Fibroblast of lung (primary cell): ENCODE measurements at regions not wholly inside any gene's neighbourhood (a gene's known extent, or its start where the extent isn't known, plus 50 kb on each side); places are given as distances from the start of the nearest gene placed in this dataset.

Source experiments
- DNase-seq, 2 donors: peaks; one replicate each; pipeline versions ENCODE4 v3.0.0 to v3.0.0-alpha.2; 2010; ENCODE audit warnings: low read depth in 2 of 2
- H2AFZ ChIP-seq: 2 replicates; pipeline ENCODE4 v1.5.1; 2012; ENCODE audit warnings: low read length, control low read depth, inconsistent platforms
- H3K27ac ChIP-seq: 2 replicates; pipeline ENCODE4 v1.5.1; 2011; ENCODE audit warnings: low read length, control low read depth; ENCODE audit not compliant: insufficient read depth
- H3K27me3 ChIP-seq: 2 replicates; pipeline ENCODE4 v1.5.1; 2011; ENCODE audit warnings: mild to moderate bottlenecking, low read length; ENCODE audit not compliant: control insufficient read depth, insufficient read depth
- H3K36me3 ChIP-seq: 2 replicates; pipeline ENCODE4 v1.5.1; 2011; ENCODE audit warnings: low read length; ENCODE audit not compliant: control insufficient read depth, insufficient read depth
- H3K4me1 ChIP-seq: 2 replicates; pipeline ENCODE4 v1.5.1; 2011; ENCODE audit warnings: low read length; ENCODE audit not compliant: control insufficient read depth, insufficient read depth; ENCODE audit errors: extremely low read depth
- H3K4me2 ChIP-seq: 2 replicates; pipeline ENCODE4 v1.5.1; 2011; ENCODE audit warnings: low read length, control low read depth; ENCODE audit not compliant: insufficient read depth; ENCODE audit errors: extremely low read depth
- H3K4me3 ChIP-seq, 4 experiments: fragments of 200-600 bp in 1 of 4; sonication (generic) in 1 of 4; replicated peaks in 1 of 4; 2 replicates each; pipeline ENCODE4 v1.5.1; 2011 to 2016; ENCODE audit warnings: low read length in 4 of 4, low read depth in 3 of 4, mild to moderate bottlenecking in 3 of 4, control low read depth in 2 of 4, inconsistent platforms in 1 of 4, mixed read lengths in 1 of 4; ENCODE audit not compliant: insufficient read depth in 1 of 4; ENCODE audit errors: control extremely low read depth in 1 of 4
- H3K79me2 ChIP-seq: 2 replicates; pipeline ENCODE4 v1.5.1; 2012; ENCODE audit warnings: mild to moderate bottlenecking, low read length, inconsistent platforms; ENCODE audit not compliant: control insufficient read depth, insufficient read depth
- H3K9ac ChIP-seq: 2 replicates; pipeline ENCODE4 v1.5.1; 2011; ENCODE audit warnings: mild to moderate bottlenecking, low read length, control low read depth; ENCODE audit not compliant: insufficient read depth
- H3K9me3 ChIP-seq: 2 replicates; pipeline ENCODE4 v1.5.1; 2012; ENCODE audit warnings: low read depth, low read length; ENCODE audit not compliant: control insufficient read depth, insufficient read depth
- H4K20me1 ChIP-seq: 2 replicates; pipeline ENCODE4 v1.5.1; 2011; ENCODE audit warnings: low read length; ENCODE audit not compliant: control insufficient read depth, insufficient read depth; ENCODE audit errors: extremely low read depth
- CTCF ChIP-seq, 2 donors: IDR thresholded peaks in 1 of 2; conservative IDR thresholded peaks in 1 of 2; 1 replicate in 1 of 2; 2 replicates in 1 of 2; pipeline ENCODE4 v1.5.1; 2011 to 2012; ENCODE audit warnings: low read length in 2 of 2, control low read depth in 1 of 2, inconsistent platforms in 1 of 2, low read depth in 1 of 2, mild to moderate bottlenecking in 1 of 2
- EZH2 ChIP-seq: IDR thresholded peaks from 2 replicates; pipeline ENCODE4 v1.5.1; 2012; ENCODE audit warnings: low read length, control low read depth, mild to moderate bottlenecking; ENCODE audit errors: missing control alignments

- no peaks in the 10 kb centered on the region for H3K79me2 ChIP-seq
- H3K27me3 ChIP-seq: no peaks in the 10 kb centered on the region
- H3K4me3 ChIP-seq: no peak overlapping the region
- H2AFZ ChIP-seq: no peak overlapping the region
- H3K9ac ChIP-seq: no peak overlapping the region
- H3K4me2 ChIP-seq: no peak overlapping the region
- no peaks in the 10 kb centered on the region for H3K36me3 ChIP-seq
- H3K9me3 ChIP-seq: no peaks in the 10 kb centered on the region
- no peaks in the 10 kb centered on the region for H4K20me1 ChIP-seq
- no peaks in the 10 kb centered on the region for H3K4me1 ChIP-seq
- no peak for DNase-seq
- H3K27ac ChIP-seq: no peak overlapping the region
- TF ChIP-seq EZH2: no peak
- TF ChIP-seq CTCF (conservative IDR thresholded peaks at IDR 0.05 in 1 of 2, IDR thresholded peaks at IDR 0.05 in 1 of 2; ENCODE audit: low read depth in 1 of 2, low read length in 2 of 2): no peak
Measured at GRCh38 chr6:2440516-2440915, 195.1 kb upstream of the GMDS start.

GRCh38 chr6:2439632-2440031, 194.2 kb upstream of the GMDS start:
- no peak overlapping the region for H3K4me3 ChIP-seq
- no peak for TF ChIP-seq EZH2
- TF ChIP-seq CTCF (conservative IDR thresholded peaks at IDR 0.05 in 1 of 2, IDR thresholded peaks at IDR 0.05 in 1 of 2; ENCODE audit: low read depth in 1 of 2, low read length in 2 of 2): no peak
- no peaks in the 10 kb centered on the region for H3K79me2 ChIP-seq
- H3K4me1 ChIP-seq: no peaks in the 10 kb centered on the region
- H4K20me1 ChIP-seq: no peaks in the 10 kb centered on the region
- DNase-seq: no peak
- H3K9ac ChIP-seq: no peak overlapping the region
- no peaks in the 10 kb centered on the region for H3K36me3 ChIP-seq
- no peak overlapping the region for H3K27ac ChIP-seq
- no peak overlapping the region for H3K4me2 ChIP-seq
- H2AFZ ChIP-seq: no peak overlapping the region
- H3K27me3 ChIP-seq: no peaks in the 10 kb centered on the region
- no peaks in the 10 kb centered on the region for H3K9me3 ChIP-seq

GRCh38 chr6:2439082-2439481, 193.7 kb upstream of the GMDS start:
- H3K27ac ChIP-seq: no peak overlapping the region
- H4K20me1 ChIP-seq: no peaks in the 10 kb centered on the region
- no peak overlapping the region for H3K4me2 ChIP-seq
- H3K27me3 ChIP-seq: no peaks in the 10 kb centered on the region
- H3K4me3 ChIP-seq: no peak overlapping the region
- H3K79me2 ChIP-seq: no peaks in the 10 kb centered on the region
- H3K36me3 ChIP-seq: no peaks in the 10 kb centered on the region
- TF ChIP-seq EZH2 (no peak), CTCF (conservative IDR thresholded peaks at IDR 0.05 in 1 of 2, IDR thresholded peaks at IDR 0.05 in 1 of 2; ENCODE audit: low read depth in 1 of 2, low read length in 2 of 2) (no peak)
- no peak overlapping the region for H3K9ac ChIP-seq
- DNase-seq: no peak
- no peaks in the 10 kb centered on the region for H3K9me3 ChIP-seq
- no peak overlapping the region for H2AFZ ChIP-seq
- H3K4me1 ChIP-seq: no peaks in the 10 kb centered on the region
